GM12875 (cell line): ENCODE measurements at regions not wholly inside any gene's neighbourhood (a gene's known extent, or its start where the extent isn't known, plus 50 kb on each side); places are given as distances from the start of the nearest gene placed in this dataset.
"Not testable (repeated sequence)": the region's sequence is repeated elsewhere in the genome, so short reads cannot be mapped to it uniquely, and the experiment has no call there.

Experiments
- H3K4me3 ChIP-seq: one replicate; pipeline ENCODE4 v1.5.1; 2011; ENCODE audit warnings: low read depth, low read length, control low read depth
- CTCF ChIP-seq: IDR thresholded peaks from 2 replicates; pipeline ENCODE4 v1.5.1; 2011; ENCODE audit warnings: low read depth, mild to moderate bottlenecking, control low read depth, inconsistent platforms, low read length, moderate library complexity, borderline replicate concordance; ENCODE audit not compliant: insufficient read depth

- no peak overlapping the region for H3K4me3 ChIP-seq
- no peak for TF ChIP-seq CTCF
These were observed 396.5 kb upstream of the ATP10A start for GRCh38 chr15:26259581-26259980.

- H3K4me3 ChIP-seq, result not testable (repeated sequence)
These were observed 381.7 kb upstream of the ATP10A start for GRCh38 chr15:26244782-26245181.

GRCh38 chr15:26243382-26243781, 380.3 kb upstream of the ATP10A start:
- no peak for TF ChIP-seq CTCF
- no peak overlapping the region for H3K4me3 ChIP-seq

- H3K4me3 ChIP-seq, result no peak overlapping the region
- TF ChIP-seq CTCF, result no peak
These were observed 379.5 kb upstream of the ATP10A start for GRCh38 chr15:26242565-26243071.

GRCh38 chr15:26235864-26236263, 372.7 kb upstream of the ATP10A start:
- TF ChIP-seq CTCF, result no peak
- no peak overlapping the region for H3K4me3 ChIP-seq

GRCh38 chr15:26234976-26235767, 372.0 kb upstream of the ATP10A start:
- TF ChIP-seq CTCF, result no peak
- no peak overlapping the region for H3K4me3 ChIP-seq

GRCh38 chr15:26232691-26233090, 369.6 kb upstream of the ATP10A start:
- H3K4me3 ChIP-seq, result no peak overlapping the region
- no peak for TF ChIP-seq CTCF
